Forelimb muscle (tissue), 1 donor: ENCODE measurements at regions not wholly inside any gene's neighbourhood (a gene's known extent, or its start where the extent isn't known, plus 50 kb on each side); places are given as distances from the start of the nearest gene placed in this dataset.
"Not testable (repeated sequence)": the region's sequence is repeated elsewhere in the genome, so short reads cannot be mapped to it uniquely, and the experiment has no call there.

Experiments
- DNase-seq: peaks from one replicate; pipeline ENCODE4 v3.0.0-alpha.2; 2013; ENCODE audit warnings: low read depth

DNA sequence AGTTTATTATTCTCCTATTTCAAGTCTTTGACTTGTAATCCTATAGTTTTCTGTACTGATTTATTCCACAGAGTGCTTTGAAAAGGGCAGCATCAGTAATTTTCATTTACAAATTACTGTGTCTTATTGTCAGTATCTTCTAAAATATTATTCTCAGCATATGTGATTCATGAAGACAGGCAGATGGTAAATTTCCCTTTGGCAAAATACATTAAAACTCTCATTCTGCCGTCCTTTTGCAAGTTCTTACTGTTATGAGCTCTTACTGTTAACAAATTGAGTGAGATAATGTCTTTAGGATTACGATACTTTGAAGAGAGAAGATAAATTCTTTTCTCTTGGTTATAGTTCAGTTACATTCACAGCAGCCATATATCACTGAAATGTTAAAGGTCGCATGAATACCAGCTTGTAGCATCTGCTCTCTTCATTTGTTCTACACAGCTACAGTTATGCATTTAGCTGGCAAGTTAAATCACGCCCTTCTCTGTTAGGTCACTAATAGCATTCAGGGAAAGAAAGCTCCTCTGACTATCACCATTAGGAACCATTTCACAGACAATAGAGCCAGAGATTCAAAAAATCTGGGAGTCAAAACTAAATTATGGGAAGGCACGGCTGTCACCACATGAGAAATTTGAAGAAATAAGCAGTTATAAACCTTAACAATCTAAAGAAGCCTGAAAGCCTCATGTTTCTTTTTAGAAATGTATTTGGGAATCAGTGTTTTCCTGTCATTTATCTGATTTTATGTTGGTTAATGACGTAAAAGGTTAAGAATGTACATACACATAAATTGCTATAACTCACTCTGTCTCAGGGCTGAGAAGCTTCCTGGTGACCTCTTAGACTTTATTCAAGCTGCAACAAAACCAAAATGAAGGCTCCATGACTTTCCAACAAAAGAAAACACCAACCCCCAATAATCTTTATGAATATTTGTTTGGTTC lies 109.6 kb upstream of the SP4 start:
- DNase-seq: no peak

DNA sequence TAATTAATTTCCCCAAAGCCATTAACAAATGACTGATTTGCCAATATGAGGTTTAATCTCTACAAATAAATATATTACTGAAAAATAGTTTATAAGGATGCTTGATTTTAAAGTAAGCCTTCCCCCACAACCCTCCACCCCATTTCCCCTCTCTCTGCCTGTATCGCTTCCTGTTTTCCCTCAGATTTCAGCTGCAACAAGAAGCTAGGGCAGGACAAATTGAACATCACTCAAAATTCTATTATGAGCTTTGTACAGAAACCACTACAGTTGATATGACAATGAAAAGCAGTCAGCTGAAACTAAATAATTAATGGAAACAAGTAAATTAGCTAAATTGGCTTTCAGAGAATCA lies 109.0 kb upstream of the SP4 start:
- no peak for DNase-seq

DNA sequence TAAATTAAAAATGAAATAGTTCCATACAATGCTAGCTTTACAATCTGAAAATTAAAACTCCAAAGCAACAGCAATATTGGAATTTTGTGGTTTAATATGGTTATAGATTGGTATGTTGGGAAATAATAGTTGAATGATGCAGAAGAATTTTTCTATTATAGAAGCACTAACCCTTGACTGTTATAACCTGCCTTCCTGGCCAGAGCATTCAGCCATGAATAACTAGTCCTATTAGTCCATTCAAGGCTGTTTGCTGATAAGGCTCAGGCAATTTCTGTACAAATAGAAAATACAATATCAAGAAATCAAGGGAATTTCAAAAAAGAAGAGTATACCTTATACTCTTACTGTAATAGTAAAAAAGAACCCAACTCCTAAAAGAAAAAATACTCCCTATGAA lies 101.6 kb upstream of the SP4 start:
- no peak for DNase-seq

DNA sequence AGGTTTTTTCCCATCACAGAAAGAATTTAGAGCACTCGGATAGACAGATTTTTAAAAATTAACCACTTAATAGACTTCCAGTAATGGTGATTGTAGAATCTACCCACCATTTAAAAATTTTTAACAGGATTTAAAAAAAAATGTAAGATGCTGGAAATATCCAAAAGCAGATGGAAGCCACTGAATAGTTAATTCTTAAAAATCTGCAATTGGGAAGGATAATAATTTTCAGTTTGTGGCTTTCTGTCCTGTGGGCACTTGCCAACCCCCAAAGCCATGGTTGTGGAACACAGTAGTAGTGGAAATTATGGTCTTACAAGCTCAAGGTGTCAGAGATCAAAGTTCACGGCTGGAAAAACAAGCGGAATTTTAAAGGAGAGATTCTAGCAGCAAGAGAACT lies 101.0 kb upstream of the SP4 start:
- DNase-seq: no peak

DNA sequence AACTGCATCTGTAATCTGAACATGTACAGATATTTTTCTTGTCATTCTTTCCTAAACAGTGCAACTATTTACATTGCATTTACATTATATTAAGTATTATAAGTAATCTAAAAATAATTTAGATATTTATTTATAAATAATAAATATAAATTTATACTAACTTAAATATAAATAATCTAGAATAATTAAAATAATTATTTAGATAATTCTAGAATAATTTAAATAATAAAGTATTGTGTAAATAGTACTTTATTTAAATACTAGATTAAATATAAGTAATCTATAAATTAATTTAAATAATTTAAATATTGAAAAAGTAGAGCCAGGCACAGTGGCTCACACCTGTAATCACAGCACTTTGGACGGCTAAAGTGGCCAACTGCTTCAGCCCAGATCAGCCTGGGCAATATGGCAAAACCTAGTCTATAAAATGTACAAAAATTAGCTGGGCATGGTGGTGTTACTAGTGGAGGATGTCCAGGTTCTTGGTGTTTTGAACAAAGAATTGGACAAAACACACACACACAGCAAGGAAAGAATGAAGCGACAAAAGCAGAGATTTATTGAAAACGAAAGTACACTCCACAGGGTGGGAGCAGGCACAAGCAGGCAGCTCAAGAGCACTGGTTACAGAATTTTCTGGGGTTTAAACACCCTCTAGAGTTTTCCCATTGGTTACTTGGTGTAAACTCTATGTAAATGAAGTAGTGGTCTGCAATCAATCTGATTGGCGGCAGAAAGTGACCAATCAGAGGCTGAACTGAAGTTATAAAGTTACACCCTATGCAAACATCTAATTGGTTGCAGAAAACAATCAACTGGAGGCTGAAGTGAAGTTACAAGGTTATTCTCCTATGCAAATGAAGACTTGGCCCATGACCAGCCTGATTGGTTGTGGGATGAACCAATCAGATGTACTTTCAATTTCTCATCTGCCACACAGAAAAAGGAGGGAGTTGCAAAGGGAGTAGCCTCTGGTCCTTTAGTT lies 100.2 kb upstream of the SP4 start:
- no peak for DNase-seq

DNA sequence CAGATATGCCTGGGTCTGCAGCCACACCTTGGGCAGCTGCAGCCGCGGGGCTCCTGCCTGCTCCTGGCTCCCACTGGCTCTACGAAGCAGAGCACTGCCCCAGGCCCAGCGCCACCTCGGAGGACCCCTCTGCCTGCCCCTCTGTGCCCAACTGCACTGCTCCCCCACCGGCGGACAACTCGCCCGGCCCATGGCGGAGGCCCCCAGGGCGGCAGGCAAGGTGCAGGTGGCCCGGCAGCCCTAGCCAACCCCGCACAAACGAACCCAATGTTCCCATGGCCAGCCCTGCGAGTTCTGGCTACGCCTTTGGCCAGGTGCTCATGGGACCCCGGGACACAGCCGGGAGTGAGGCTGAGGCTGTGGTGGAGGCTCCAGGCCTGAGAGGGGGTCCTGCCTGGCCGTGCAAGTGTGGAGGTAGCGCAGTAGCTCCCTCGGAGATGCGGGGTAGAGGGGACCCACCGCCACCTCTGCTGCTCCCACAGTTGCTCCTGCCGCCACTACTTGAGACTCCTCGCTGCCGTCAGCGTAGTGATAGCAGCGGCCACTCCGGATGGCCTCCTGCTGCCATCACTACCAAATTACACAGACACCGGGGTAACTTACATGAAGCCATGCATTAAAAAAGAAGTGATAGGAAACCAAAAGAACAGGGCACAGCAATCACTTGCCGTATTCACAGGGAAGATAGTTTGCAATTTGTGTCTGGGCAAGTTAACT lies 97.3 kb upstream of the SP4 start:
- DNase-seq: no peak

DNA sequence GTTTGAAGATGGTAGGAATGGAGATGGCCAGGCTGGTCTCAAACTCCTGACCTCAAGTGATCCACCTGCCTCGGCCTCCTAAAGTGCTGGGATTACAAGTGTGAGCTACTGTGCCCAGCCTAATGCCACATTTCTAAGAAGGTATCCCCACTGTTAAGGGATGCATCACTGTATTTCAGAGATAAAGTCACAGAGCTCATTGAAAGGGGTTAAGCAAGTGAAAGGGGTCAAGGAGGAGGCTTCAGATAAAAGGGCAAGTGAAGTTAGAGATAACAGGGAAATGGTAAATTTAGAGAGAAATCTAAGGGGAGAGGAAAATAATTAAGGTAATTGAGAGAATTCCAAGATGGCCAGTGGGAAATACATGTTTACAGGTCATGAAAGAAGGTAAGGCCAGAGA lies 93.0 kb upstream of the SP4 start:
- DNase-seq: no peak

DNA sequence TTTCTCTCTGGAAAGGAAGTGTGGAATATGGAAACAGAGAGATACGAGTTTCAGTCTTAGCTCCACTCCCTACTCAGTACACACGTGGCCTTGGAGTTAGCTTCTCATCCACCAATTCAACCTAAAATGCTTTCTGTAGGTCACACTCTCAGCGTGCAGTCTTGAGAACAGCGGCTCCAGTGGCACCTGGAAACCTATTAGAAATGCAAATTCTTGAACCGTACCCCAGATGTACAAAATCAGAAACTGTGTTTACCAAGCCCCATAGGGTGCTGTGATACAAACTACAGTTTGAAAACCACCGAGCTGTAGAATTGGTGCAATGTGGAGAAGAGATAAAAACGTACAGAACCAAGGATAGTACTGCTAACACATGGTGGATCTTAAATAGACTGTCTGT lies 91.1 kb upstream of the SP4 start:
- no peak for DNase-seq

DNA sequence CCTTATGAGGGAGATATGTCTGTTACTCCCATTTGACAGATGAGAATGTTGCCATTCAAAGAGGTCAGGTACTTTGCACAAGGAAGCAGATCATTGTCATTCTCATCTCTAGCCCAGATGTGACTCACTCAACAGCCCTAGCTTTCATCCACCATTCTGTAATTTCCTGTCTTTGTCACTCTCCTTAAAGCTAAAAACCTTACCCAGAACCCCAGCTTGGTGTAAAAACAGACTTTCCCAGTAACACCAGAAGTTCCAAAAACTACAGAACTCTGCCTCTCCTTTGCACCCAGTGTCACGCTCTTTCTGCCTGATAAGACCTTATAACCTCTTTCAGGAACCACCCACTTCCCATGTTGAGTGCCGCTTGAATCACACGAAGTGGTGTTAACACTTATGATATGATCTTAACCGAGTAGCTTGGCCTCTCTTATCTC lies 89.1 kb upstream of the SP4 start:
- DNase-seq: no peak

DNA sequence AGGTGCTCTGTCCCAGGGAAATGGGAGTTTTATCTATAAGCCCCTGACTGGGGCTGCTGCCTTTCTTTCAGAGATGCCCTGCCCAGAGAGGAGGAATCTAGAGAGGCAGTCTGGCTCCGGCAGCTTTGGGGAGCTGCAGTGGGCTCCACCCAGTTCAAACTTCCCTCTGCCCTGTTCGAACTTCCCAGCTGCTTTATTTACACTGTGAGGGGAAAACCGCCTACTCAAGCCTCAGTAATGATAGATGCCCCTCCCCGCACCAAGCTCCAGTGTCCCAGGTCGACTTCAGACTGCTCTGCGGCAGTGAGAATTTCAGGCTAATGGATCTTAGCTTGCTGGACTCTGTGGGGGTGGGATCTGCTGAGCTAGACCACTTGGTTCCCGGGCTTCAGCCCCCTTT lies 83.0 kb upstream of the SP4 start:
- DNase-seq: not testable (repeated sequence)

DNA sequence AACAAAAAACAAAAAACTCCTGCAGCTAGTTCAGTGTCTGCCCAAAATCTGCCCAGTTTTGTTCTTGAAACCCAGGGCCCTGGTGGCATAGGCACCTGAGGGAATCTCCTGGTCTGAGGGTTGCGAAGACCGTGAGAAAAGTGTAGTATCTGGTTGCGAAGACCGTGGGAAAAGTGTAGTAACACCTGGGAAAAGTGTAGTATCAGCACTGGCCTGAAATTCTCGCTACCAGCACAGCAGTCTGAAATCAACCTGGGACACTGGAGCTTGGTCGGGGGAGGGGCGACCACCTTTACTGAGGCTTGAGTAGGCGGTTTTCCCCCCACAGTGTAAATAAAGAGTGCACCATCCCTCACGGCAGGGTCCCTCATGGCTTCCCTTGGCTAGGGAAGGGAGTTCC lies 82.5 kb upstream of the SP4 start:
- DNase-seq: no peak

DNA sequence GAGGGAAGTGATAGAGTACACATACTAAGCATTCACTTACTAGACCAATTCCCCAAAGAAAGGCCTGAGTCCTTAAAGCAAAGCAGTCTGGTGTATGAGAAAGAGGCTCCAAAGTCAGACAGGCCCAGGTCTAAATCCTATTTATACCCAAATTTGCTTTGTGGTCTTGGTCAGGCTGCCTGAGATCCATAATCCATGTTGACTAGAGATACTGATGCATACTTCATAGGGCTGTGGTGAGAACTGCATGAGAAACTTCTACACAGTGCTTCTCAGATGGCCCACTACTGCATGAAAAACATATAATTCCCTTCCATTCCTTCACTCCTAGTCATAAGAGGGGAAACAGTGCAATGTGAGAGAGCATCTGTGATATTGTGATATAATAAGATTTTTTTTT lies 81.6 kb upstream of the SP4 start:
- DNase-seq: no peak

DNA sequence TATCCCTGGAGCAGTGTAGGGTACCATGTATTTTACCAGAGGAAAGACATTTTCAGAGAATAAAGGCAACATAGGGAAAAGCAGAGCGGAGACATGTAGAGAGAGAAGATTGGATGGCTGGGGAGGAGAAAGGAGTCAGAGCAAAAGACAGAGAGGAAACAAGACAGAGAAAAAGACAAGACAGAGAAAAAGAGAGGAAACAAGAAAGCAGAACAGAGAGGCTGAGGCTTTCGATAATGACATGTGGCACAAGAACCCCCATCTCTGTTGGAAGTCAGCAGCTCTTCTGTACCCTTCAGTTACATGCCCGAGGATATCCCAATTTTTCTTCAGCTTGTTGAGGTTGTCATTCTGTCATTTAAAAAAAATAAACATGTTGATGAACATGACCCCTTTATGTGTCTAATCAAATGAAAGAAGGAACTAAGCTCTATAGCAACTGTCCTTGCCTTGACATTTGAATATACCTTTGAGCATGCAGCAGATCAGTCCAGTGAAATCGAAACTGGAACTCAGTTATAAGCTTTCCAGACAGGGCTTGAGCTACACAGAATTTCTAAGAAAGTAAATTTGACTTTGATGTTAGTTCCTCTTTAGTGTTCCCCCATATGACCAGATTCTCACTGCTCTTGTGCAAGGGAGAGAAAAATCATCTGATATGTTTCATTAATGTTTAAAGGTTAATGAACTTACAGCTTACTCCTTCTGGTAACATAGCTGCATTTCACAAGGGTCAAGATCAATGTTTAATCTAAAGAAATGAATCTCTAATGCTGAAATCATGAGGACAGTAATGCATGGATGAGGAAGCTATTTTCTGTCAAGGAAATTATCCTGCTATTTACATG lies 75.1 kb upstream of the SP4 start:
- DNase-seq: no peak

DNA sequence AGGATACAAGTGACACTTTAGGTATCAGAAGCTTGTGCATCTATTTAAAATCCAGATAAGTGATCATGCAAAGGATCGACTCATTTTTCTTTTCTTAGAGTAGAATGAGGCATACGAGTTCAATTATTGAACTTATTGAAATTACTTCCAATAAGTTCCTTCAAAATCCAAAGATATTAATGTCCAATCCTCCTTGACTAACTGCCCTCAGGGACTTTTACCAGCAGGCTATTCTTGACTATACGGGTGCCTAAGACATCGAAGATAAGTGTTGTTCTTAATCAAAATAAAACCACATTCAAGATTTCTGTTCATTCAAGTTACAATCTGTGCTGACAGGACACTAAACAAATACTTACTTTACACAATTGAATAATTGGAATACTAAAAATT lies 74.5 kb upstream of the SP4 start:
- DNase-seq: no peak

DNA sequence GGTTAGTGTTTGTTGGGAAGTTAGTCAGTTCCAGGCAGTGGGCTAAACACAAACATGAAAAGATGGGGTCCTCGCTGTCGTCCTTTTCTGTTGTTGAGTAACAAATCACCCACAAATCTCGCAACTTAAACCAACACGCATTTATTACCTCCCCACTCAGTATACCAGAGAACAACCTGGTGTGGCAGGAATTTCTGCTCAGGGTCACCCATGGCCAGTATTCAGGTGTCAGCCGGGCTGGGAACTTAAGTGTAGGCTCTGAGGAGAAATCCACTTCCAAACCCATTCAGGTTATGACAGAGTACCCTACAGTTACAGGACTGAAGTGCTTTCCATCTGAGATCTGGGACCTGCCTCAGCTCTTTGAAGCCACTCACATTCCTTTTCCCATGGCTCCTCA lies 73.6 kb upstream of the SP4 start:
- no peak for DNase-seq

DNA sequence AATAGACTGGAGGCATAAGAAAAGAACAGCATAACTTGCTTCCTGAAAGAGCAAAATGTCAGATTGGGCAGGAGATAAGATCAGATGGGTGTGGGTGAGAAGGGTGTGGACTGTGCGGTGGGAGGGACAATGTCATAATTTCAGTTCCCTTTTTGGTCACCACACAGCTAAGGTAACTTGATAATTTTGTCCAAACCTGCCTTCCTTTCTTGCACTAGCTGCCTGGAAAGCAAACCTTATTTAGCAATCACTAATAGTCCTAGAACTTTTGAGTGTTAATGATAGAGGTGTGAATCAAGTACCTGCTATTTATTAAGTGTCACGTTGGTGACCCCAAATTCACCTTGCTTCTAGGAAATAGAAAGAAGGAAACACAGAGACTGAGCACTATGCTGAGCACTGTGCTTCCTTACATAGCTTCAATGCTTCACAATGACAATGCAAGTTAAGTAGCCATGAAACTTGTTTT lies 72.4 kb upstream of the SP4 start:
- no peak for DNase-seq

DNA sequence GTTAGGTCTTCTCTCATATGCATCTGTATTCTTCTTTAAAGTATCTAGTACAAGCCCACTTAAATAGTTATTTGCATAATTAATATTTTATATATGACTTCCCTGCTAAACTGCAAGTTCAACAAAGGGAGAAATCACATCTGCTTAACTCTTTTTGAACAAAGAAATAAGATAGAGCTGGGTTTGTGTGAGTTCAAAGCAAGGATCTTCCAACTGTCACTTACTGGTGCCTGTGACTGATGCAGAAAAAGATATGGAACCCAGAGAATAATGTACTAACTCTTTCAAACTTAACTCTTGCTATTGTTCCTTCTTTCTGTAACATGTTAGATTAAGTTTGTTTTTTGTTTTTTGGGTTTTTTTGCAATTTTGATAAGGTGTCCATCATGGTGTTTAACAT lies 71.3 kb upstream of the SP4 start:
- no peak for DNase-seq

DNA sequence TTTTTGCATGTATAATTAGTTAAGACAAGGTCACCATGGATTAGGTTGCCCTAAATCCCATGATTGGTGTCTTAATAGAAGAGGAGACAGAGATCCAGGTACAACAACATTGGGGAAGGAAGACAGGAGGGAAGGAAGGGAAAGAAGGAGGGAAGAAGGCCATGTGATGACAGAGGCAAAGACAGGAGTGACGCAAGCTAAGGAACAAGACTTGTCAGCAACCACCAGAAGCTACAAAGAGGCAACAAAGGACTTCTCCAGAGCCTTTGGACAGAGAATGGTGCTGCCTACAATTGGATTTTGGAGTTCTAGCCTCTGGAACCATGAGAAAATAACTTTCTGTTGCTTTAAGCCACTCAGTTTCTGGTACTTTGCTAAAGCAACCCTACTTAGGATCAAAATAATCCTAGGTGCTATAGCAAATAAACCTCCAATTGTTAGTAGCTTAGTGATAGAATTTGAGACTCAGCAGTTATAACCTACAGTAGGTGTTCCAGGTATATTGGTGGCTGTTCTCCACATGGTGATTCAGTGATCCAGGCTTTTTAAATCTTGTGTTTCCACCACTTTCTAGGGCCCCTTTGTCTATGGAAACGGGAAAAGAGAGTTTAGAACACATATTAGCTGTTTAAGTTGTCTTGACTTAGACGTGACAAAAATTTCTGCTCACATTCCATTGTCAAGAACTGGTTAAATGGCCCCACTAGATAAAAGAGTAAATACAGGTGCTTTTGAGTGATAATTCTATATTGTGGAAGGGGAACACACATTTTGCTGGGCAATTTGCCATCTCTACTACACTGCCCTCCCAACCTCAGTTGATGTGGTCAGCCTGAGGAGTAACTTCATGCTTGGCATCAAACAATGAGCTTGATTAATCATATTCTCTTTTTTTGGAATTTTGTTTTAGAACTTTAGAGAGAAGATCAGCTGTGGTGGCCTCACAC lies 70.5 kb upstream of the SP4 start:
- no peak for DNase-seq

DNA sequence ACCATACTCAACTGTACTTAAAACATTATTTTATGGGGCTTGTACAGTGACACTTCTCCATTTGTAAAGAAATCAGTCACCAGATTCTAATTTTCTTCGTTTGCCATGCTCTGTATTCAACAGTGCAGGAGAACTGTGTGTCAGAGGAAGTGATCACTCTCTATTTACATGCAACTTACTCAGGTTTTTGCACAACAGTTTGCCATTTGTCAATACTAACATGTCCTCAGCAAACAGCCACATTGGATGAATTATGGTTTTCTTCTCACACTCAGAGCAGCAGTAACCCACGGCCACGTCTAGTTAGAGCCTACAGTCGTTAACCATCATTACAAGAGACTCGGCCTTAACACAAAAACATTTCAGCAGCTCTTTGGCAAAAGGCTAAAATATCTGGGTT lies 69.2 kb upstream of the SP4 start:
- no peak for DNase-seq

DNA sequence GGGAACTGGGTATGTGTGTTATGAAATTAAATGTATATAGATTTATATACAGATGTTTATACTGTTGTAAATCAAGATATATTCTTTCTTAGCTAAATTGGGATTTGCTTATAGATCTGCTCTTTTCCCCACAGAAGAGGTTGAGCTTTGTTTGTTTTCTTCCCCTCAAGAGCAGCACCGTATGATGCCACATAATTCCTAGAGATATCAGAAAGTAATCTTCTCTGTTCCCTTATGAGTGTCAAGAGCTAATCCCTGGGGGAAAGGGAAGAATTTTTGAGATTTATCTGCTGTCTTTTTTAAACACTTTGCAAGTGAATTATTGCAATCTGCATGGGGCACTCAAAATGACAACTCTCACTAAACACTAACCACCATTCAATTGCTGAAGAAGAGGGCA lies 68.7 kb upstream of the SP4 start:
- no peak for DNase-seq
